NCI-H446 (cell line): ENCODE measurements at regions not wholly inside any gene's neighbourhood (a gene's known extent, or its start where the extent isn't known, plus 50 kb on each side); places are given as distances from the start of the nearest gene placed in this dataset.
"Not testable (repeated sequence)": the region's sequence is repeated elsewhere in the genome, so short reads cannot be mapped to it uniquely, and the experiment has no call there.

Source experiments
- DNase-seq, 2 experiments: peaks; one replicate each; lab custom pipeline; 2025; lab: John Stamatoyannopoulos, UW

- DNase-seq = not testable (repeated sequence)
Observed at GRCh38 chr6:71360556-71361335, 72.1 kb downstream of the OGFRL1 start.

- no peak for DNase-seq
Observed at GRCh38 chr6:71364889-71365542, 76.4 kb downstream of the OGFRL1 start.

- no peak for DNase-seq
Observed at GRCh38 chr6:71367756-71368155, 79.1 kb downstream of the OGFRL1 start.

- DNase-seq = no peak
Observed at GRCh38 chr6:71368284-71368683, 79.7 kb downstream of the OGFRL1 start.

- DNase-seq = no peak
Observed at GRCh38 chr6:71371559-71371958, 82.9 kb downstream of the OGFRL1 start.

GRCh38 chr6:71373943-71374342 is 85.3 kb downstream of the OGFRL1 start:
- DNase-seq = no peak

- DNase-seq = no peak
Observed at GRCh38 chr6:71375676-71376075, 87.1 kb downstream of the OGFRL1 start.

GRCh38 chr6:71376830-71377229 is 88.2 kb downstream of the OGFRL1 start:
- no peak for DNase-seq

GRCh38 chr6:71383476-71383875 is 94.9 kb downstream of the OGFRL1 start:
- no peak for DNase-seq

- DNase-seq = peak; percentile 49 to 65
Observed at GRCh38 chr6:71383901-71384489, 95.4 kb downstream of the OGFRL1 start.

- no peak for DNase-seq
Observed at GRCh38 chr6:71385111-71385822, 96.7 kb downstream of the OGFRL1 start.

GRCh38 chr6:71386215-71386614 is 97.6 kb downstream of the OGFRL1 start:
- no peak for DNase-seq

GRCh38 chr6:71387179-71387578 is 98.6 kb downstream of the OGFRL1 start:
- no peak for DNase-seq

- no peak for DNase-seq
Observed at GRCh38 chr6:71388068-71388744, 99.6 kb downstream of the OGFRL1 start.

- no peak for DNase-seq
Observed at GRCh38 chr6:71388856-71389527, 100.4 kb downstream of the OGFRL1 start.

GRCh38 chr6:71391126-71391525 is 102.5 kb downstream of the OGFRL1 start:
- DNase-seq = no peak

- DNase-seq = no peak
Observed at GRCh38 chr6:71392276-71392675, 103.7 kb downstream of the OGFRL1 start.

GRCh38 chr6:71393471-71393870 is 104.9 kb downstream of the OGFRL1 start:
- peak in 1 of 2 experiments; percentile 5 for DNase-seq

- peak; percentile 11 to 30 for DNase-seq
Observed at GRCh38 chr6:71393981-71394432, 105.4 kb downstream of the OGFRL1 start.

GRCh38 chr6:71394926-71395325 is 106.3 kb downstream of the OGFRL1 start:
- DNase-seq = no peak

- DNase-seq = peak in 1 of 2 experiments; percentile 14
Observed at GRCh38 chr6:71395731-71396409, 107.3 kb downstream of the OGFRL1 start.
